WI38 (cell line): ENCODE measurements at regions not wholly inside any gene's neighbourhood (a gene's known extent, or its start where the extent isn't known, plus 50 kb on each side); places are given as distances from the start of the nearest gene placed in this dataset.
"Not testable (repeated sequence)": the region's sequence is repeated elsewhere in the genome, so short reads cannot be mapped to it uniquely, and the experiment has no call there.

Experiments used
- H3K4me3 ChIP-seq: 2 replicates; pipeline ENCODE4 v1.5.1; 2011; ENCODE audit warnings: low read depth, mild to moderate bottlenecking, control low read depth, low read length
- TF ChIP-seq, protein P1 (sequence below): IDR thresholded peaks from 2 replicates; pipeline ENCODE4 v1.5.1; 2012; ENCODE audit warnings: low read depth, mild to moderate bottlenecking, control low read depth, low read length

DNA sequence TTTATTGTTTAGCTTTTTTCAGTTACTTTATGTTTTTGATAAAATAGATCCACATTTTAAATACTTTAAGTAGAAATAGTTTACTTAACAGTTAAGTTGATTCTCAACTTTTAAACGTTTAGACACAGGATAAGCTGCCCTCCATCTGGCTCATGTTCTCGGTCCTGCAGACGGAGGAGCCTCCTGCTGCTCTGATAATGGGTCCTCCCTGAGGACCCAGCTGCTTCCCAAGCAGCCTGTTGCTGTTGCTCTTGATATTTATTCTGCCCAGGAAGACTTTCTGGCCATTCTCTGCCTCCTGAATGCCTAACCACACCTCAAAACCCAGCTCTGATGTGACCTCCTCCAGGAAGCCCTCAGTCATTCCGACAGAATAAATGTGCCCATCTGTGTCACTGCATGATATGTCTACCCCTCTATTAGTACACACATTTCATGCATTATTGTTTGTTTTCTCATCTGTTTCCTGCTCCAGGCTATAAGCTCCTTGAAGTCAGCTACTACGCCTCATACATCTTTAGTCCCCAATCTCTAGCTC is 267.2 kb upstream of the MSX2 start:
- no peak overlapping the region for H3K4me3 ChIP-seq
- TF ChIP-seq, protein P1, sequence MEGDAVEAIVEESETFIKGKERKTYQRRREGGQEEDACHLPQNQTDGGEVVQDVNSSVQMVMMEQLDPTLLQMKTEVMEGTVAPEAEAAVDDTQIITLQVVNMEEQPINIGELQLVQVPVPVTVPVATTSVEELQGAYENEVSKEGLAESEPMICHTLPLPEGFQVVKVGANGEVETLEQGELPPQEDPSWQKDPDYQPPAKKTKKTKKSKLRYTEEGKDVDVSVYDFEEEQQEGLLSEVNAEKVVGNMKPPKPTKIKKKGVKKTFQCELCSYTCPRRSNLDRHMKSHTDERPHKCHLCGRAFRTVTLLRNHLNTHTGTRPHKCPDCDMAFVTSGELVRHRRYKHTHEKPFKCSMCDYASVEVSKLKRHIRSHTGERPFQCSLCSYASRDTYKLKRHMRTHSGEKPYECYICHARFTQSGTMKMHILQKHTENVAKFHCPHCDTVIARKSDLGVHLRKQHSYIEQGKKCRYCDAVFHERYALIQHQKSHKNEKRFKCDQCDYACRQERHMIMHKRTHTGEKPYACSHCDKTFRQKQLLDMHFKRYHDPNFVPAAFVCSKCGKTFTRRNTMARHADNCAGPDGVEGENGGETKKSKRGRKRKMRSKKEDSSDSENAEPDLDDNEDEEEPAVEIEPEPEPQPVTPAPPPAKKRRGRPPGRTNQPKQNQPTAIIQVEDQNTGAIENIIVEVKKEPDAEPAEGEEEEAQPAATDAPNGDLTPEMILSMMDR: no peak

DNA sequence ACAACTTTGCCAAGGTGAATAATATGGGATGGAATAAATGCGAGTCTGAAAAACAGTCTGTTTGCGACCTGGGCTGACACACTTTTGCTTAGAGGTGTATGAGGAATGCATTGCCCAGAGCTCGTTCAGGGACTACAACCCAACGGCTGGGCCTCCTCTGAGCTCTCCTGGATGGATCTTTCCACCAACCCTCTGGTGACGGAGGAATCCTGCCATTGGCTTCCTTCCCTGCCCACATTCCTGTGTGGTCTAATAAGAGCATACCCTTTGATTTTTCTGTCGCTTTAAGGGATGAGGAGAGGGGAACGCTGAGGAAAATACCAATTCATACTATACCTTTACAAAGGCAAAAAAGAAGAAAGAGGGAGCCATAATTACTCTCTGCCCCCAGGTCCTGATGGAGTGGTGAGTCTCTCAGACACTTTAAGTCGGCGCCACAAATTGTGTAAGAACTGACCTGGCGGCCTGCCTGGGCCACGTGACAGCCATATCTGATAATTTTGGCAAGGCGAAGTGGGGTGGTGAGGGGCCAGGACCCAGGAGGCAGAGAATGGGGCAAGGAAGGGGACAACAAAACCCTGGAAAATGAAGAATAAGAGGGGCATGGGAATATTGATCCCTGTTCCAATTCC is 265.2 kb upstream of the MSX2 start:
- TF ChIP-seq, protein P1: no peak

DNA sequence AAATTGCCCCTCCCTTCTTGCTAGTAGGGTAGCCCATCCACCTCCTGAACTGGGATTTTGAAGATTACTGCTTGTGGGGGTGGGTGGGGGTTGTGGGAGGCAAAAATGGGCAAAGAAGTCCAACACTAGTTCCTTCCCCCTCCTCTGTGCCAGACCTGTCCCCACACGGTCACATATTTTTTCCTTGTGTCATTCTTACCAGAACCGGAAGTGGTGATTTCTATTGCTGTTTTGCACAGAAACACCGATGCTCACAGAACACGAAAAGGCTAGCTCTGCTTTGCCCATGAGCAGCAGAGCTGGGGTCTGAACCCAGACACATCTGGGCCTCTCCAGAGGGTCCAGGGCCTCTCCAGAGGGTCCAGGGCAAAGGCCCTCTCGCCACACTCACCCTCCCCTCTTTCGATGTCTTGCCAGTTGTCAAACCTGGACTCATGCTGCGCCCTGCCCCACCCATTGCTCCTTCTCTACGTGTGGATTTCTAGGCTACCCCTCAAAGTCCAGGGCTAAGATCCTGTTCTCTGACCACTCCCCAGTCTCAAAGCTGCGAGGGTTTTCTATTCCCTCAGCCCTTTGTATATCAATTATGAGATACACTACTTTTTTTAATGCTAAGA is 264.4 kb upstream of the MSX2 start:
- no peak overlapping the region for H3K4me3 ChIP-seq
- TF ChIP-seq, protein P1: no peak

More for the DNA sequence above, 265.2 kb upstream of the MSX2 start:
- H3K4me3 ChIP-seq: no peak overlapping the region

DNA sequence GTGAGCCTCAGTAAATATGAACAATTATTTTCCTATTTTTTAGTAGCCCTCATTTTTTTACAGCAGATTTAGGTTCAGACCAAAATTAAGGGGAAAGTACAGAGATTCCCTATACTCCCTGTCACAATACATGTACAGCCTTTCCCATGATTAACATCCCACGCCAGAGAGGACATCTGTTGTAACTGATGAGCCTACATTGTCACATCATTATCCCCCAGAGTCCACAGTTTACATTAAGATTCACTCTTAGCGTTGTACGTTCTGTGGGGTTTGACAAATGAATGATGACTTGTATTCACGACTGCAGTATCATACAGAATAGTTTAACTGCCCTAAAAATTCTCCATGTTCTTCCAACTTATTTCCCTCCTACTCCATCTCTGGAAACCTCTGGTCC is 262.3 kb upstream of the MSX2 start:
- H3K4me3 ChIP-seq: no peak overlapping the region
- TF ChIP-seq, protein P1: no peak

DNA sequence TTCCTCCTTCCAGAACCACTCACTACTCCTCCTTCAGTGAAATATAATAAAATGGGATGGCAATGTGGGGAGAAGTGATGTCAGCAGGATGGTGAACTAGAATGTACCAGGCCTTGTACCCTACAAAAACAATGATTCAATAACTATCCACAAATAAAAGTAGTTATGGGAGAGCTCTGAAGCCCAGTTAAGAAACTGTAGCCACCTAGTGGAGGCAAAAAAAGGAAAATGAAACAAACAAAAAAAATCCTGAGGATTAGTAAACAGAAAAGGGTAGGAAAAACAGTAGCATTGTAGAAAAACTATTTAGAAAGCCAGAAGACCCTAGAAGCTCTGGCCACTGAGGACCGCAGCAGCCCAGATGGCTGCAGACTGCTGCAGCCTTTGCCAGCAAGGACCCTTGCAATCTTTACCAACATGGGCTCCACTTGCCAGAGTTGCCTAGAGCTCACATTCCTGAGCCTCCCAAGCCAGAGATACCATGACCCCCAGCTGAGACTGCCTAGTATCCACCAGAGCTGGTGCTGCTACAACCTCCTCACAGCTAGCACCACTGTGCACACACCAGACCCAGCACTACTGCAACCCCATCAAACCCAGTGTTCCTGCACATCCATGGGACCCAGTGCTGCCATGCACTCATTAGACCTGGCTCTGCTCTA is 259.7 kb upstream of the MSX2 start:
- TF ChIP-seq, protein P1: peak; percentile 37; the same call in 1 of the 2 replicates
- no peak overlapping the region for H3K4me3 ChIP-seq

DNA sequence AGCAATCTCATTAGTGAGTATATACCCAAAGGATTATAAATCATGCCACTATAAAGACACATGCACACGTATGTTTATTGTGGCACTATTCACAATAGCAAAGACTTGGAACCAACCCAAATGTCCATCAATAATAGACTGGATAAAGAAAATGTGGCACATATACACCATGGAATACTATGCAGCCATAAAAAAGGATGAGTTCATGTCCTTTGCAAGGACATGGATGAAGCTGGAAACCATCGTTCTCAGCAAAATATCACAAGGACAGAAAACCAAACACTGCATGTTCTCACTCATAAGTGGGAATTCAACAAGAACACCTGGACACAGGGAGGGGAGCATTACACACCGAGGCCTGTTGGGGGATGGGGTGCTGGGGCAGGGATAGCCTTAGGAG is 252.9 kb upstream of the MSX2 start:
- H3K4me3 ChIP-seq: not testable (repeated sequence)

DNA sequence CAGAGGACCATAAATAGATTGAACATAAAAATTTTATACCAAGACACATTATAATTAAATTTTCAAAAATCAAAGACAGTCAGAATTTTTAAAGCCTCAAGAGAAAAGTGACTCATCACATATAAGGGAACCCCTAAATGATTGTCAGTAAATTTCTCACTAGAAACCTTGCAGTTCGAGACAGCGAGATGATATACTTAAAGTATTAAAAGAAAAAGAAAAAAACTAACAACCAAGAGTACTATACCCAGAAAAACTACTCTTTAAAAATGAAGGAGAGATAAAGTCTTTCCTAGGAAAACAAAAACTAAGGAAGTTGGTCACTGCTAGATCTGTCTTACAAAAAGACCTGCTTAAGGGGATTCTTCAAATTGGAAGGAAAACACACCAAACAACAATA is 251.4 kb upstream of the MSX2 start:
- no peak overlapping the region for H3K4me3 ChIP-seq
- TF ChIP-seq, protein P1: no peak

DNA sequence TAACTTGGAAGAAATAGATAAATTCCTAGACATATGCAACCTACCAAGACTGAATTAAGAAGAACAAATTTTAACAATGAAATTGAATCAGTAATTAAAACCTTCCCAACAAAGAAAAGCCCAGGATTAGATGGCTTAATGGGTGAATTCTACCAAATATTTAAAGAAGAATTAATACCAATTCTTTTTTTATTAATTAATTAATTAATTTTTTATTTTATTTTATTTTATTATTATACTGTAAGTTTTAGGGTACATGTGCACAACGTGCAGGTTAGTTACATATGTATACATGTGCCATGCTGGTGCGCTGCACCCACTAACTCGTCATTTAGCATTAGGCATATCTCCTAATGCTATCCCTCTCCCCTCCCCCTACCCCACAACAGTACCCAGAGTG is 248.4 kb upstream of the MSX2 start:
- not testable (repeated sequence) for H3K4me3 ChIP-seq
